Adrenal gland (tissue), 5 donors: ENCODE measurements at regions not wholly inside any gene's neighbourhood (a gene's known extent, or its start where the extent isn't known, plus 50 kb on each side); places are given as distances from the start of the nearest gene placed in this dataset.

Source experiments
- CTCF ChIP-seq, 6 experiments: fragments of 450-650 bp in 4 of 6; fragments of 200-600 bp in 2 of 6; sonication (generic) in 1 of 6; IDR thresholded peaks; 1 replicate in 5 of 6; 2 replicates in 1 of 6; pipeline versions ENCODE4 v1.5.1 to v1.8.0; 2016 to 2021; ENCODE audit warnings: antibody characterized with exemption in 6 of 6, mild to moderate bottlenecking in 2 of 6, moderate library complexity in 1 of 6
- POLR2A ChIP-seq, 2 donors: fragments of 450-650 bp; IDR thresholded peaks; one replicate each; pipeline ENCODE4 v1.6.1; 2017; ENCODE audit warnings: antibody characterized with exemption in 2 of 2, mild to moderate bottlenecking in 2 of 2, moderate library complexity in 1 of 2
- donor health status: DM: no; HTN: no; CAD: no.

- no peak for TF ChIP-seq CTCF (IDR thresholded peaks at IDR 0.05)
- no peak for TF ChIP-seq POLR2A (IDR thresholded peaks at IDR 0.05)
Measured at GRCh38 chr18:38930881-38931753, 1365.5 kb upstream of the CELF4 start.
